ENCODE measurements at regions not wholly inside any gene's neighbourhood (a gene's known extent, or its start where the extent isn't known, plus 50 kb on each side); places are given as distances from the start of the nearest gene placed in this dataset.

- no peak for DNase-seq
Observed at GRCh38 chr22:48045369-48045768, 1282.9 kb downstream of the TBC1D22A start.

GRCh38 chr22:48044487-48045060 is 1282.1 kb downstream of the TBC1D22A start:
- DNase-seq = no peak

GRCh38 chr22:48043581-48043980 is 1281.1 kb downstream of the TBC1D22A start:
- no peak for DNase-seq

GRCh38 chr22:48042621-48043395 is 1280.4 kb downstream of the TBC1D22A start:
- no peak for DNase-seq

GRCh38 chr22:48039326-48039725 is 1276.9 kb downstream of the TBC1D22A start:
- DNase-seq = no peak

- DNase-seq = peak; percentile 76
Observed at GRCh38 chr22:48037618-48038017, 1275.2 kb downstream of the TBC1D22A start.

GRCh38 chr22:48035897-48036296 is 1273.4 kb downstream of the TBC1D22A start:
- DNase-seq = no peak

- DNase-seq = no peak
Observed at GRCh38 chr22:48031589-48031988, 1269.1 kb downstream of the TBC1D22A start.

- no peak for DNase-seq
Observed at GRCh38 chr22:48025096-48025495, 1262.6 kb downstream of the TBC1D22A start.

- DNase-seq = no peak
Observed at GRCh38 chr22:48021991-48022401, 1259.5 kb downstream of the TBC1D22A start.

GRCh38 chr22:48018346-48018745 is 1255.9 kb downstream of the TBC1D22A start:
- DNase-seq = no peak

GRCh38 chr22:48015701-48016100 is 1253.3 kb downstream of the TBC1D22A start:
- no peak for DNase-seq

GRCh38 chr22:48004936-48005335 is 1242.5 kb downstream of the TBC1D22A start:
- no peak for DNase-seq

- DNase-seq = no peak
Observed at GRCh38 chr22:48004038-48004437, 1241.6 kb downstream of the TBC1D22A start.

- no peak for DNase-seq
Observed at GRCh38 chr22:48001101-48001500, 1238.7 kb downstream of the TBC1D22A start.

- DNase-seq = no peak
Observed at GRCh38 chr22:47997612-47998011, 1235.2 kb downstream of the TBC1D22A start.

GRCh38 chr22:47997052-47997590 is 1234.7 kb downstream of the TBC1D22A start:
- DNase-seq = no peak

GRCh38 chr22:47996446-47996857 is 1234.0 kb downstream of the TBC1D22A start:
- no peak for DNase-seq

- DNase-seq = no peak
Observed at GRCh38 chr22:47995718-47996117, 1233.3 kb downstream of the TBC1D22A start.

GRCh38 chr22:47995264-47995627 is 1232.8 kb downstream of the TBC1D22A start:
- DNase-seq = no peak

GRCh38 chr22:47994601-47995263 is 1232.3 kb downstream of the TBC1D22A start:
- no peak for DNase-seq

- DNase-seq = no peak
Observed at GRCh38 chr22:47994045-47994444, 1231.6 kb downstream of the TBC1D22A start.

- DNase-seq = no peak
Observed at GRCh38 chr22:47990481-47990880, 1228.0 kb downstream of the TBC1D22A start.

All from NCI-H345 (cell line).